NB4 (cell line): ENCODE measurements at regions not wholly inside any gene's neighbourhood (a gene's known extent, or its start where the extent isn't known, plus 50 kb on each side); places are given as distances from the start of the nearest gene placed in this dataset.

ENCODE experiments used
- DNase-seq: peaks from one replicate; pipeline ENCODE4 v3.0.0; 2010; ENCODE audit warnings: low read depth
- H3K4me3 ChIP-seq: one replicate; pipeline ENCODE4 v1.5.1; 2011; ENCODE audit warnings: mild to moderate bottlenecking, low read depth, low read length, moderate library complexity
- MYC ChIP-seq: IDR thresholded peaks from 2 replicates; pipeline ENCODE4 v1.6.1; 2011; ENCODE audit warnings: low read depth, low read length
- POLR2A ChIP-seq: IDR thresholded peaks from 2 replicates; pipeline ENCODE4 v1.6.1; 2011; ENCODE audit warnings: mild to moderate bottlenecking; ENCODE audit not compliant: insufficient read length; ENCODE audit errors: extremely low read depth
- TF ChIP-seq, protein P1 (sequence below): IDR thresholded peaks from one replicate; pipeline ENCODE4 v1.5.1; 2012; ENCODE audit warnings: low read depth, low read length
- TF ChIP-seq, protein P2 (sequence below): IDR thresholded peaks from 2 replicates; pipeline ENCODE4 v1.6.1; 2011; ENCODE audit warnings: low read depth, low read length

DNA sequence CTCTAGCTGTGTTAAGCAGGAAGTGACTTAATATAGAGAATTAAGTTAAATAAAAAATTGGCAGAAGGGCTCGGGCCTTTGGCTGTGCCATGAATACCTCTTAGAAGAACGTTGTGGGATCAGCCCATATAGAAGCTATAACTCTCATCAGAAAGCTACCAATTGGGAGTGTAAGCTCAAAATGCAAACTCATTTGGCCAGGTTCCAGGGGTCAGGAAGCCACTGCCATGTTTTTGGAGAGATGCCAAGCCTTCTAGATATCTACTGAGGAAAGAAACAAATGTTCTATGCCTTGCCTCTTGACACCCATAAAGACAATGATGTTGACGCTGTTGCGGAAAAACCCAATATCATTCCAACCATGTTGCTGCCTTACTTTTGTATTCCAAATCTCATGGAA is 475.2 kb upstream of the TGFBR2 start:
- TF ChIP-seq MYC (no peak), POLR2A (no peak)
- TF ChIP-seq, protein P1, sequence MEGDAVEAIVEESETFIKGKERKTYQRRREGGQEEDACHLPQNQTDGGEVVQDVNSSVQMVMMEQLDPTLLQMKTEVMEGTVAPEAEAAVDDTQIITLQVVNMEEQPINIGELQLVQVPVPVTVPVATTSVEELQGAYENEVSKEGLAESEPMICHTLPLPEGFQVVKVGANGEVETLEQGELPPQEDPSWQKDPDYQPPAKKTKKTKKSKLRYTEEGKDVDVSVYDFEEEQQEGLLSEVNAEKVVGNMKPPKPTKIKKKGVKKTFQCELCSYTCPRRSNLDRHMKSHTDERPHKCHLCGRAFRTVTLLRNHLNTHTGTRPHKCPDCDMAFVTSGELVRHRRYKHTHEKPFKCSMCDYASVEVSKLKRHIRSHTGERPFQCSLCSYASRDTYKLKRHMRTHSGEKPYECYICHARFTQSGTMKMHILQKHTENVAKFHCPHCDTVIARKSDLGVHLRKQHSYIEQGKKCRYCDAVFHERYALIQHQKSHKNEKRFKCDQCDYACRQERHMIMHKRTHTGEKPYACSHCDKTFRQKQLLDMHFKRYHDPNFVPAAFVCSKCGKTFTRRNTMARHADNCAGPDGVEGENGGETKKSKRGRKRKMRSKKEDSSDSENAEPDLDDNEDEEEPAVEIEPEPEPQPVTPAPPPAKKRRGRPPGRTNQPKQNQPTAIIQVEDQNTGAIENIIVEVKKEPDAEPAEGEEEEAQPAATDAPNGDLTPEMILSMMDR = no peak
- TF ChIP-seq, protein P2, sequence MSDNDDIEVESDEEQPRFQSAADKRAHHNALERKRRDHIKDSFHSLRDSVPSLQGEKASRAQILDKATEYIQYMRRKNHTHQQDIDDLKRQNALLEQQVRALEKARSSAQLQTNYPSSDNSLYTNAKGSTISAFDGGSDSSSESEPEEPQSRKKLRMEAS = no peak
- H3K4me3 ChIP-seq = no peak overlapping the region
- DNase-seq = no peak

GRCh38 chr3:30135190-30135589 is 471.2 kb upstream of the TGFBR2 start:
- no peak overlapping the region for H3K4me3 ChIP-seq
- DNase-seq = no peak
- no peak for TF ChIP-seq POLR2A
- TF ChIP-seq, protein P2 = no peak
- TF ChIP-seq, protein P1 = no peak
- no peak for TF ChIP-seq MYC

DNA sequence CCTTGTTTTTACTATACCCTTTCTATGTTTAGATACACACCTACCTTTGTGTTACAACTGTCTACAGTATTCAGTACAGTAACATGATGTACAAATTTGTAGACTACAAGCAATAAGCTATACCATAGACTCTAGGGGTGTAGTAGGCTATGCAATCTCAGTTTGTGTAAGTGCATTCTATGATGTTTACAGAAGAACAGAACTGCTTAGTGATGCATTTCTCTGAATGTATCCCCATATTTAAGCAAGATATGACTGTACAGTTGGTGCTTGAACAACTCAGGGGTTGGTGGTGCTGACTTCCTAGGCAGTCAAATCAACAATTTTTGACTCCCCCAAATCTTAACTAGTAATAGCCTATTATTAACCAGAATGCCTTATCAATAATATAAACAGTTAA is 467.1 kb upstream of the TGFBR2 start:
- no peak for DNase-seq
- TF ChIP-seq, protein P2 = no peak
- TF ChIP-seq, protein P1 = no peak
- no peak for TF ChIP-seq MYC
- no peak for TF ChIP-seq POLR2A
- no peak overlapping the region for H3K4me3 ChIP-seq

- DNase-seq = no peak
- TF ChIP-seq MYC (no peak), POLR2A (no peak)
- H3K4me3 ChIP-seq = no peak overlapping the region
Measured at GRCh38 chr3:30140356-30141075, 465.9 kb upstream of the TGFBR2 start.

DNA sequence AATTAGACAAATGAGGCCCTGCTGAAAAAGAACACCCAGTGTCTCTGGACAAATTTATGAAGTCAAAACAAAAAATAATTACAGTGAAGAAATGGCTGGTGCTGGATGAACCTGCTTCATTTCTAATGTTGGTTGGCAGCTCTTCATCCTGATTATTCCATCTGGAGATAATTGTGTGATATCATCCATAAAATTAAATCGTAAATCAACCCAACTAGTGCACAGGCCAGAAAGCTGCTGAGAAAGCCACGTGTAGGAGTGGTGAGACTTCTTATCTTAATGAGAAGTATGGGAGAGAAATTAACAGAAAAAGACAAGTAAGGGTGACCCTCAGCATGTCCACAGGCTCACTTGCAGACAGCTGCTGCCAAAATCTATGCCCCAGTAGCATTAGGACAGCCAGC is 465.2 kb upstream of the TGFBR2 start:
- no peak for DNase-seq
- no peak overlapping the region for H3K4me3 ChIP-seq
- TF ChIP-seq, protein P1 = no peak
- TF ChIP-seq MYC (no peak), POLR2A (no peak)
- TF ChIP-seq, protein P2 = no peak

- TF ChIP-seq, protein P2 = no peak
- no peak for TF ChIP-seq MYC
- TF ChIP-seq POLR2A = no peak
- TF ChIP-seq, protein P1 = no peak
- DNase-seq = no peak
- no peak overlapping the region for H3K4me3 ChIP-seq
Measured at GRCh38 chr3:30141927-30142326, 464.5 kb upstream of the TGFBR2 start.
